Posterior vena cava (tissue), 2 donors: ENCODE measurements at regions not wholly inside any gene's neighbourhood (a gene's known extent, or its start where the extent isn't known, plus 50 kb on each side); places are given as distances from the start of the nearest gene placed in this dataset.
"Not testable (repeated sequence)": the region's sequence is repeated elsewhere in the genome, so short reads cannot be mapped to it uniquely, and the experiment has no call there.

ENCODE experiments used
- DNase-seq: peaks from one replicate; pipeline ENCODE4 v3.0.0-alpha.2; 2020; ENCODE audit warnings: low spot score
- intact Hi-C, 2 donors: fragments of 100-400 bp; cut with DNase I; formaldehyde crosslinking; loops; one replicate each; pipeline versions ENCODE4 v1.14.1 to v1.14.2; 2022 to 2023
- donor health status: DM: yes; HTN: yes; CAD: no.
- donor health status: DM: yes; HTN: yes; CAD: no.

DNA sequence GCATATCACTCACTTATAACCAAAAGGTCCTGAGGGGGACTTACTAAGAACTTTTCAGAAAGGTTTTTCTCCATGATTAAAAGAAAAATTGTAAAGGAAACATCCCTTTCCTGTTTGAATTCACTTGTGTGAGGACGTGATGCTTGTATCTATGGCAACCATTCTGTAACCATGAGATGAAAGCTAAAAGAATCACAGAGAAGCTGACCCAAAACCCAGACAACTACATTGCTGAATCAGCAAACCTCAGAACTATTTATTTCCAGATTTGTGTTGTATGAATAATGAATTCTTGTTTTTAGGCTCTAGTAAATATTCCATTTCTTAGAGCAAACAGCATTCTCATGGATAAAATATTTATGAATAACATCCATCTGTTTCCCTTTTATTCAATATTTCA is 91.2 kb downstream of the RCHY1 start:
- no peak for DNase-seq
- intact Hi-C loops: no loop called here

DNA sequence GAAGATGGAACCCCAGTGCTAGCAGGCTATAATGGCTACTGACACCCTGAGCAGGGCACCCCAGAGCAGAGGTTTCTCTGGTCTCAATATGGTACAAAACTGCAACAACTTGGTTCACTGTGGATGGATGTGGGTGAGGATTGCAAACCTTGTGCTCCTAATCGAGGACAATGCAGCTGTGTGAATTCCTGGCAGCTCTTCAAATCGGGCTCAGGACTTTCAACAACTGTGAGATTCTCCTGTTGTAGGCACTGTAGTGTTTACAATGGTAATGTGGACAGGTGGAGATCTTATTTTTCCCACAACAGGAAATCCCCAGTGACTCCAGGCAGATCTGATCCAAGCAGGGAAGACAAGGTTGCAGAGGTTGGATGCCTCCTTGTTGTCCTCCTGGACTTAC is 101.5 kb downstream of the RCHY1 start:
- no peak for DNase-seq
- intact Hi-C loops: no loop called here

DNA sequence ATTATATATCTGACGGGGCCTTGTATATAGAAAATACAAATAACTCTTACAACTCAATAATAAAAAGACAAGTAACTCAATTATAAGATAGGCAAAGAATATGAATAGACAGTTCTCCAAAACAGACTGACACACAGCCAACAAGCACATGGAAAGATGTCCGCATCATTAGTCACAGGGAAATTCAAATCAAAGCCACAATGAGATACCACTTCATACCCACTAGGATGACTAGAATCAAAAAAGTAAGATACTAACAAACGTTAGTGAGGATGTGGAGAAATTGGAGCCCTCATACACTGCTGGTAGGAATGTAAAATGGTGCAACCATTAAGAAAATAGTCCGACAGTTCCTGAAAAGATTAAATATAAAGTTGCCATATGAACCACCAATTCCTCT is 115.7 kb downstream of the RCHY1 start:
- intact Hi-C loops: no loop called here
- no peak for DNase-seq

DNA sequence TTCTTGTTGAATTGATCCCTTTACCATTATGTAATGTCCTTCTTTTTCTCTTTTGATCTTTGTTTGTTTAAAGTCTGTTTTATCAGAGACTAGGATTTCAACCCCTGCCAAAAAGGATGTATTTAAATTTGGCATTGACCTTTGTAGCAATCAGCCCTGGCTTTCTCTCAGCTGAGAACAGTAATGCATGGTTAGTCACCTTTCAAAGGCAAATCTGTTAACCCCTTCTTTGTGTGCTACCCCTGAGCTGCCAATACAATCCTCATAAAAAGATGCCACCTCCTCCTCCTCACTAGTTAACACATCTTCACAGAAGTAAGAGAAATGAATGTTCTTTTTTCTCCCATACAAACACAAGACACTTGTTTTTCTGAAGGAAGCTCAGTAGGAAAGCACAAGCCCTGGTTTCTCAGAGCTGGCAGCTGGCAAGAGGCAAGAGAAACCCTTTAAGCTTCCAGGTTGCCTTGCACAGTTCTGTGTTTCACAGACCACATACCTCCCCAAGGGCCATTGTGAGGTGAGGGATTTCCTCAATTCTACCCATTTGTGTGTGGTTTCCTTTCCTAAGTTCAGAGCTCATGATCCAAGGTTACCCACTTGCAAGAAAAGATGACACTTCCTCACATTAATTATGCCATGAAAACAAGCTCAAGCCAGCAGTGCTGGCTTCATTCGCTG is 122.6 kb downstream of the RCHY1 start:
- intact Hi-C loops: no loop called here
- DNase-seq: no peak

DNA sequence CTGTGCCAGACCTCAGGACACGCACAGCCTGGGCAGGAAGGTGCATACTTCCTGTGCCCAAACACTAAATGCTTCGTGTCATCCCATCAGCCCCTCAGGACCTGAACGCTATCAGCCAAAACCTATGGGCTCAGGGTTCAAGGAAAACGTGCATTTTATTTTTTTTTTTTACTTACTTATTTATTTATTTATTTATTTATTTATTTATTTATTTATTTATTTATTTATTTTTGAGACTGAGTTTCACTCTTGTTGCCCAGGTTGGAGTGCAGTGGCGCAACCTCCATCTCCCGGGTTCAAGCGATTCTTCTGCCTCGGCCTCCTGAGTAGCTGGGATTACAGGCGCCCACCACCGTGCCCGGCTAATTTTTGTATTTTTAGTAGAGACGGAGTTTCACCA is 127.8 kb downstream of the RCHY1 start:
- intact Hi-C loops, DNase-seq: not testable (repeated sequence)

DNA sequence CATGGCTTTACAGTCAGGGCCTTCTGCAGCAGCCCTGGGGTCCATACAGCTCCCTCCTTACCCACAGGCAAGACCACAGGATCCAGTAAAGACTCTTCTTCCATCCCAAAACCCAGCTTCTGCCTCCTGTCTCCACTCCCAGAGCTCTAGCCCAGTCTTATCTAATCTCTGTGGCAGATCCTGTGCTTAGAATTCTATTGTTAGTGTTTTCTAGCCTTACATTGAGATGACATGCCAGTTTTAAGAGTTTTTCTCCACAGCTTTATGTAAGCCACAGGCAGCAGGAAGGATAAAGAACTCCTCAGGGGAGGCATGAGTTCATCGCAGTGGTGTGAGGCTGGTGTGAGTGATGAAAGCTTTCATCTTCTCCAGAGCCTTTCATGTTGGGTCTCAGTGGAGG is 129.1 kb downstream of the RCHY1 start:
- intact Hi-C loops: no loop called here
- no peak for DNase-seq

DNA sequence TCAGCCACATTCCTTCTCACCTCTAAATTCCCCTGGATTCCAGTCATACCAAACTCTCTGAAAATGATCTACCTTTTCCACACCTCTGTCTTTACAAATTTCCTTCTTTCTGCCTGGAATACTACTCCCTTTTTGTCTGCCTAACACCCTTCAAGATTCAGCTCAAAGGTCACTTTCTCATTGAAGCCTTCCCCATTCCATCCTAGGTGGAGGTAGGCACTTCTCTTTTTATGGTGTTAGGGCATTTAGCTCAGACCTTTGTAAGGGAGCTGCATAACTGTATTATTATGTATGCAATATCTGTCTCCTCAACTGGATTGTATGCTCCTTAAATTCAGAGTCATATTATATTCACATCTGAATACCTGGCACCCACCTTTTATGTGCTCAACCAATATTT is 137.7 kb downstream of the RCHY1 start:
- intact Hi-C loops: no loop called here

DNA sequence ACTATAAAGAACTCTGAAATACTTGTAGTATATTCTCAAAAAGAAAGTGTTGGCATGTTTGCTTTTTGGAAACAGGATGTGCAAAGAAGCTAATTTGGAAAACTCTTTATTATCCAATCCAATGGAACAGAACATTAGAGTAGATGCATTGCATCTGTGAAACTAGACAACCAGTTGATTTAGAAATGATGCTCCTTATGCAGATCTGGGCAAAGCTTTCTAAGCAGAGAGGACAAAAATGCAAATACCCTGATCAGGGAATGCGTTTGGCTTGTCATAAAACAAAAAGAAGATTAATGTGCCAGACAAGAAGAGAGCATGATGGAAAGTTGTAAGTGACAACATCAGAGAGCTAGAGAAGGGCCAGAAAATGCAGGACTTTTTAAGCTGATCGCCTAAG is 142.3 kb downstream of the RCHY1 start:
- intact Hi-C loops: no loop called here
- no peak for DNase-seq

More for the DNA sequence above, 137.7 kb downstream of the RCHY1 start:
- no peak for DNase-seq

DNA sequence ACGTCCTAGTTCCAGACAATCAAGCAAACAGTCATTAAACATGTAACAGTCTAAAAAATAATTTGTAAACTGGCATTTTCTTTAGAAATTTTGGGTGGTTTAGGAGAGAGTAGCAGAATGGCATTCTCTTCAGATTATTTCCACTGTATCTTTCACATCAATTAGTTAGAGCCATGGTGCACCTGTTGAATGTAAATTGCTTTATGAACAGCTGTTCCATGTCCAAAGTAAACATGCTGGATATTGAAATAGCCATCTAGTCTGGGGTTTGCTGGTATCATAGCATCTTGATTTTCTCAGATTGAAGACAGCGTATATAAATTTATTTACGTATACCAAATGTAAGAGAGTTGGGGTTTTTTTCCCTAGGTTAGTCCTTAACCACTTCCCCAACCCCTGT is 143.6 kb downstream of the RCHY1 start:
- no peak for DNase-seq
- intact Hi-C loops: no loop called here

DNA sequence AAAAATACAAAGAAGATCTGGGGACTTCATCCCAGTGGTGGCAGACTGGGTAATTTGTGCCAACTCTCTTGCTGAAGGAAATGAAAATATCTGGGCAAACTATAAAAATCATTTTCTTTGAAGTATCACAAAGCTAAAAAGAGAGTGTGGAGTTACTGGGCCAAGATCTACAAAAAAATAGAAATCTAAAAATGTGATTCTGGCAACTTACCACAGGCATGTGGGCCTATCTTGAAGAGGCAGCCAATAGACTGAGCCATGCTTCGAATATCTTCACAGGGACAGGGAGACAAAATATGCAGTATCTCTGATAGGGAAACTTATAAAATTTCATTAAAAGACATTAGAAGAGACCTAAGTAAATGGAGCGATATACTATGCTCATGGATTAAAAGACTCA is 168.8 kb downstream of the RCHY1 start:
- intact Hi-C loops: no loop called here

DNA sequence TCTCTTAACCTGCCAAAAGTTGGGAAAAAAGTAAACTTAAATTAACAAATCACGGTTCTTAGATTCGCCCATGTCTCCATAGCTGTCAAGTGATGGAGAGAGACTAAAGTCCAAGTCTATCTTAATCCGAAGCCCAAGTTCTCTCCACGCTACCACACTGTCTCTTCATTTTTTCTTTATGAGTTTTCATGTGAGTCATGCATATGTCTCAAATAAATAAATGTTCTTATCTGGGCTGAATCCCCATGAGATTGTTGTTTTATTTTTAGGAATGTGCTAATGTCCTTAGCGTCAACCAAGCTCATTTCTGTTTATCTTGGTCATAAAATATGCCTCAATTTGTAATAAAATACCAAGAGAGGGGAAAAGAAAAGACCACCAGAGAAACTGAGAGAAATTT is 169.3 kb downstream of the RCHY1 start:
- no peak for DNase-seq
- intact Hi-C loops: no loop called here

More for the DNA sequence above, 168.8 kb downstream of the RCHY1 start:
- DNase-seq: no peak

DNA sequence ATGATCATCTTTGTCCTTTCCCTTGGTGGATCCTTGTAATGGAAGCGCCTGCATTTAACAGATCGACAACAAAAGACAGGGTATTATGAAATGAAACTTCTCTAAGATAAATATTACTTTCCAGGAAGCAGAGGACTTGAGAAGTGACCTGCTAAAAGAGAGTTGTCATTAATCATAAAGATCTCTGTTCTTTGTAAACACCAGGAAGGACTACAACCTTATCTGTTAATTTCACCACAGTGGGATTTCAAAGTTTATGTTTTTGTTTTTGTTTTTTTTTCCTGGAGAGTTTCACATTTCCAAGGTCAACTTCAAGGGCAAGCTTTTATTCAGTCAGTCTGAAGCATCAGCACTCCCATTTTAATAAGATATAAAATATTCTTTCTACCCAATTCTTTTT is 170.9 kb downstream of the RCHY1 start:
- intact Hi-C loops: no loop called here

DNA sequence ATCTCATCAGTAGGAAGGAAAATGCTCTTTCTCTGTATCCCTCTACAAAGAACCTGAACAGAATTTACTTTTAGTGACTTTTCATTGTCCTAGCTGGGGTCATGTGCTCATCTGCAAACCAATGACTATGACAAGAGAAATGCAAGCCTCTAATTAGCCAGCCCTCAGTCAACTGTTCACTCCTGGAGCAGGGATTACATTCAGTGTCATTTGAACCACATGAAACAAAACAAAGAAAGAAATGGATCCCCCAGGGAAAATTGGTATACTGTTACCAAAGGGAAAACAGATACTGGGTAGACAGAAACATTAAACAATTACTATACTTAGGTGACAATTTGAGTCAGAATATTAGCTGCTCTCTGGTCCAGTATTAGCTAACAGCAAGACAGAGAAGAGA is 173.6 kb downstream of the RCHY1 start:
- DNase-seq: no peak
- intact Hi-C loops: no loop called here

More for the DNA sequence above, 170.9 kb downstream of the RCHY1 start:
- no peak for DNase-seq

DNA sequence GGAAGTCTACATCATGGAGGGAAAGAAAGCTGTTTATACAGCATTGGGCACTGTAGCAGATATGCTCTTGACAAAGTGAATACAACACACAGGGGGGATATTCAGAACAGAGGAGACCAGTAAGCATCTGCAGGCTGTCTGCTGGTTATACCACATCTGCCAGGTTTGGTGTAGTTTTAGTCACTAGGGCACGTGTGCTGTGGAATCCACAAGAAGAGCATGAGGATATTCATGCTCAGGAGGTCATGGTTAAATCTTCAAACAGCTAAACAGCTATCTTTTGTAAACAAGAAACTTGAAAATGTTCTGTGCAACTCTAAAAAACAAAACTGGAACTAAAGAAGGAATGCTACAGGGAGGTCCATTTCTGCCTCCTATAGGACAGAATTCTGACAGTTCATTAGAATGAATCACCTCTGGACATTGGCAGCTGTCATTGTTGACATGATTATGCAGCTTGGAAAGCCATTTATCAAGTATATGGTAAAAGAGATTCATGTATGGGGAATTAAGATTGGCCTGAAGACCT is 175.8 kb downstream of the RCHY1 start:
- intact Hi-C loops: no loop called here
- no peak for DNase-seq

DNA sequence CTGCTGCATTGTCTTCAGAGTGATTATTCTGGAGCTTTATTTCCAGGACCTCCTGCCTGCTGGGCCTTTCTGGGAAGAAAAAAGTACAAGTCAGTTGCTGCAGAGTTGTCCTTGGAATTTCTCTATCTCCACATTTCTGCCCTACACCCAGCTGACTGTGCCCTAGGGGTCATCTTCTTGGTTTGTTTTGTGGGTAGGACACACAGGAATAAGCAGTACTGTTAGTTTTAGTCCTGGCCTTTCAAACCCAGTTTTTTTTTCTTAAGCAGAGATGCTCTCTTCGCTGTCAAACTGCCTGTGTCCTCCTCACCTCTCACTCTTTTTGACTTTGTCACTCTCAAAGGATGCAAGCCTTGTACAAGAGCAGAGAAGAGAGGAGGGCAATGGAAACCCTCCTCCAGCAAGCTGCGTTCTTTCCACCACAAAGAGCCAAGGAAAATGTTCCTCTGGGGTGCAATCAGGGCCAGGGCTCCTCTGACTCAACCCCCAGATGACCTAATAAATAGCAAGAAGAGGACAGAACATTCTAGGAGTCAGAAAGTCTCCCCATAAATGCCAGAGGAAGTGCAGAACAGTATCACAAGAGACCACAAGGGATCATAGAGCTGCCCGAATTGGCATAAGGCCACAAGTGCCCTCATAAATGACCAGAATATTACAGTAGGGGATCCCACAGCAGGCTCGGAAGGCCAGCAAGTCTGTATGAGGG is 186.2 kb downstream of the RCHY1 start:
- intact Hi-C loops: no loop called here
- DNase-seq: peak; percentile 82

DNA sequence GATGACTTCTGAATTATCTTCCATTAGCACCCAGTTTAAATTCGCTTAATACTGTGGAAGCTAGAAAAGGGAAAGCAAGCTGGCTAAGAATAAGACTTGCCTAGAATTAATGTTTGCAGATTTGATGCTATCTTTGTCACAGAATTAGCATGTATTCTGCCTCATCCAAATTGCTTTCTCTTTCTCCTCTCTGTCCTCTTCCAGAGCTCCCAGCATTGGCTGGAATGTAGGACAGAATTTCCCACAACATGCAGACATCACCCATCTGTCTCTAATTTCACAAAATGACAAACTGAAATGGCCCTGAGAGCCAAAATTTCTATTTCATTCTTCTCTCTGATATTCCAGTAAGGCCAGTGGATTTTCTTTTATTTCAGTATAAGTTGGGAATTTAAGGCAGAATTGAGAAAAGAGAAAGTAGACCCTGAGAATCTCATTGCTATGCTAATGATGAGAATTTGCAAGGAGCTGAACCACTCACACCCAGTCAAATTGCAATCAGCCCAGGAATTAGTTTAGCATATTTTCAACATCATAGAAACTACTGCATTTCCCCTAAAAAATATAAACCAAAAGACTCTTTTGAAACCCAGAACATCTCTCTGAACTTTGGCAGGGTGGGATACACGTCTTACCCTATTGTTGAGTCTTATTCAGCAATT is 188.8 kb downstream of the RCHY1 start:
- DNase-seq: no peak
- intact Hi-C loops: no loop called here

DNA sequence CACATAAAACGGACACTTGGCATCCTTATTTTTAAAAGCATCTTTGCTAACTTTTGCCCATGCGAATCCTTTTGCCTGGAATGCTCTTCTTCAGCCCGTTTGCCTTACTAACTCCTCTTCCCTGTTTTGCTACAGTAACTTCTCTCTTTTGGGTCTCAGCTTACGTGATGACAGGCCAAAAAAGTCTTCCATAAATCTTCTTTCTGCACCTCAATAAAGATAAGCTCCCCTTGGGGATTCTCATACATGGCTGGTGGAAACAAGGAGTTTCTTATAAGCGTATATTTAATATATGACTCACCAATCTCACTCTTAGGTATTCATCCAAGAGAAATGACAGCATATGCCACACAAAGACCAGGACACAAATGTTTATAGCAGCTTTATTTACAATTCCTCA is 192.7 kb downstream of the RCHY1 start:
- intact Hi-C loops: no loop called here
- DNase-seq: no peak

DNA sequence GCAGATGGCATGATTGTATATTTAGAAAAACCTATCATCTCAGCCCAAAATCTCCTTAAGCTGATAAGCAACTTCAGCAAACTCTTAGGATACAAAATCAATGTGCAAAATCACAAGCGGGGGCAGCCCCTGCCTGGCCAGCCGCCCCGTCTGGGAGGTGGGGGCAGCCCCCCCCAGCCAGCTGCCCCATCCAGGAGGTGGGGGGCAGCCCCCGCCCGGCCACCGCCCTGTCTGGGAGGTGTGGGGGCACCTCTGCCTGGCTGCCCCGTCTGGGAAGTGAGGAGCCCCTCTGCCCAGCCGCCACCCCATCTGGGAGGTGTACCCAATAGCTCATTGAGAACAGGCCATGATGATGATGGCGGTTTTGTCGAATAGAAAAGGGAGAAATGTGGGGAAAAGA is 196.6 kb downstream of the RCHY1 start:
- DNase-seq, intact Hi-C loops: not testable (repeated sequence)

DNA sequence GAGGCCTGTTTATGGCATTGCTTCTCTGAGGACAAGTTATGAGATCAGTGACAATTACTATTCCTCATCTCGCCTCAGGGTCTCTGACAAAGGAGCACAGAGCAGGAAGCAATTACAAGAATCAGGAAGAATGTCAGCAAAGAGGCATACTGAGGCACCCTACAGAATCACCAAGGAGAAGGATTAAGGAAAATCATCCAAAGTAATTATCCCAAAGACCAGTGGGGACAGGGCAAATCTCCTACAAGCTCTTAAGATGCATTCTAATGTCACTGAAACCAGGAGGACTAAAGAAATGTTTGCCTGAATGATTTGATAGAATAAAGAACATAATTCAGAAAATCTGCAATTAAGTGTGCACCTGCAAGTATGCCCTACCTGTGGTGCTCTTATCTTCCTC is 206.2 kb downstream of the RCHY1 start:
- intact Hi-C loops: no loop called here
- DNase-seq: no peak

DNA sequence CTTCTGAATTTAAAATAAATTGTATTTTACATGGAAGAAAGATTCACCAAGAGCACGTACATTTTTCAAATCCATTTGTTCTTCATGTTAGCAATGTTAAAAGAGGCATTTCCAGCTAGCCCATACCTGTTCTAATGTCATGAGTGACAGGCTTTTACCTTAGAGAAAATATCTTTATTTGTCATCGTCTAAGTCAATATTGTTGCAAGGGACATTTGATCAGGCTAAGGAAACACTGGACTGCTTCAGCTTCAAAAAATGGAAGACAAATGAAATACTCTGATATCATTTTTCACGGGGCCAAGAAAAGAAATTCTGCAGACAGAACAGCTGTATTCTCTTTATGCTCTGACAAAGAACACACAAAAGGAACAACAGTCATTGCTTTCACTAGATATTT is 207.7 kb downstream of the RCHY1 start:
- intact Hi-C loops: no loop called here
- no peak for DNase-seq

DNA sequence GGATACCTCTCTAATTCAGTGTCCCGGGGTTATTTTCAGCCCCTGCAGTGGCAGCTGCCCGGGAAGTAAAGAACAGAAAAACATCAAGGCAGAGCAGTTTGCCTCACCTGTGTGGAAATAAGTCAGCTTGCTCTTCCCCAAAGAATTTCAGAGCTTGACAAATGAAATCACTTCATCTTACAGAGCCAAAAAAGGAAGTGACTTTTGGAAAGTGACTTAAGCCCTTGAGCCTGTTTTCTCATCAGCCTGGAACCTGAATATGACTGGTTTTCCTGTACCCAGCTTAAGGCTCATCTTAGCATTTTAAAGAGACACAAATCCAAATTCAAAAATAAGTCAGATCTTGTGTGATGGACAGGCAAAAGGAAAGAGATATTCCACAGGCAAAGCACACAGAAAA is 211.6 kb downstream of the RCHY1 start:
- intact Hi-C loops: no loop called here
- no peak for DNase-seq
